ENCODE measurements at regions not wholly inside any gene's neighbourhood (a gene's known extent, or its start where the extent isn't known, plus 50 kb on each side); places are given as distances from the start of the nearest gene placed in this dataset.

GRCh38 chr7:26485367-26485934, 193.8 kb downstream of the SNX10 start:
- DNase-seq, result no peak
- H3K27ac Mint-ChIP-seq, result no peak overlapping the region
- H3K9me3 ChIP-seq (ENCODE audit: control insufficient read depth, low read length, poor library complexity, severe bottlenecking), result no peaks in the 10 kb centered on the region
- H3K4me1 Mint-ChIP-seq, result peaks cover under 1% of the 10 kb centered on the region
- no peak overlapping the region for H3K4me3 Mint-ChIP-seq
- ATAC-seq, result no peak
- no peaks in the 10 kb centered on the region for H3K36me3 Mint-ChIP-seq (ENCODE audit: low read depth)
- peaks cover 71% of the 10 kb centered on the region for H3K27me3 Mint-ChIP-seq

GRCh38 chr7:26486153-26486552, 194.5 kb downstream of the SNX10 start:
- Mint-ChIP-seq H3K27ac (no peak overlapping the region), H3K4me3 (no peak overlapping the region), H3K36me3 (ENCODE audit: low read depth) (no peaks in the 10 kb centered on the region), H3K4me1 (no peaks in the 10 kb centered on the region), H3K27me3 (peaks cover 70% of the 10 kb centered on the region)
- H3K9me3 ChIP-seq (ENCODE audit: control insufficient read depth, low read length, poor library complexity, severe bottlenecking), result no peaks in the 10 kb centered on the region
- no peak for DNase-seq
- ATAC-seq, result no peak

- no peak for DNase-seq
- H3K9me3 ChIP-seq (ENCODE audit: control insufficient read depth, low read length, poor library complexity, severe bottlenecking), result no peaks in the 10 kb centered on the region
- Mint-ChIP-seq H3K4me1 (peaks cover 2% of the 10 kb centered on the region), H3K4me3 (no peak overlapping the region), H3K36me3 (ENCODE audit: low read depth) (no peaks in the 10 kb centered on the region), H3K27ac (no peak overlapping the region), H3K27me3 (peaks cover 76% of the 10 kb centered on the region)
- ATAC-seq, result no peak
These were observed 196.3 kb downstream of the SNX10 start for GRCh38 chr7:26487780-26488515.

- no peak for ATAC-seq
- Mint-ChIP-seq H3K27me3 (peaks cover 72% of the 10 kb centered on the region), H3K4me1 (peaks cover 2% of the 10 kb centered on the region), H3K4me3 (no peak overlapping the region), H3K27ac (no peak overlapping the region), H3K36me3 (ENCODE audit: low read depth) (no peaks in the 10 kb centered on the region)
- DNase-seq, result no peak
- no peaks in the 10 kb centered on the region for H3K9me3 ChIP-seq (ENCODE audit: control insufficient read depth, low read length, poor library complexity, severe bottlenecking)
These were observed 197.7 kb downstream of the SNX10 start for GRCh38 chr7:26489391-26489790.

- Mint-ChIP-seq H3K27me3 (peaks cover 72% of the 10 kb centered on the region), H3K4me1 (peaks cover 2% of the 10 kb centered on the region), H3K27ac (no peak overlapping the region), H3K4me3 (no peak overlapping the region), H3K36me3 (ENCODE audit: low read depth) (no peaks in the 10 kb centered on the region)
- H3K9me3 ChIP-seq (ENCODE audit: control insufficient read depth, low read length, poor library complexity, severe bottlenecking), result no peaks in the 10 kb centered on the region
- ATAC-seq (no peak), DNase-seq (no peak)
These were observed 198.4 kb downstream of the SNX10 start for GRCh38 chr7:26489906-26490639.

DNA sequence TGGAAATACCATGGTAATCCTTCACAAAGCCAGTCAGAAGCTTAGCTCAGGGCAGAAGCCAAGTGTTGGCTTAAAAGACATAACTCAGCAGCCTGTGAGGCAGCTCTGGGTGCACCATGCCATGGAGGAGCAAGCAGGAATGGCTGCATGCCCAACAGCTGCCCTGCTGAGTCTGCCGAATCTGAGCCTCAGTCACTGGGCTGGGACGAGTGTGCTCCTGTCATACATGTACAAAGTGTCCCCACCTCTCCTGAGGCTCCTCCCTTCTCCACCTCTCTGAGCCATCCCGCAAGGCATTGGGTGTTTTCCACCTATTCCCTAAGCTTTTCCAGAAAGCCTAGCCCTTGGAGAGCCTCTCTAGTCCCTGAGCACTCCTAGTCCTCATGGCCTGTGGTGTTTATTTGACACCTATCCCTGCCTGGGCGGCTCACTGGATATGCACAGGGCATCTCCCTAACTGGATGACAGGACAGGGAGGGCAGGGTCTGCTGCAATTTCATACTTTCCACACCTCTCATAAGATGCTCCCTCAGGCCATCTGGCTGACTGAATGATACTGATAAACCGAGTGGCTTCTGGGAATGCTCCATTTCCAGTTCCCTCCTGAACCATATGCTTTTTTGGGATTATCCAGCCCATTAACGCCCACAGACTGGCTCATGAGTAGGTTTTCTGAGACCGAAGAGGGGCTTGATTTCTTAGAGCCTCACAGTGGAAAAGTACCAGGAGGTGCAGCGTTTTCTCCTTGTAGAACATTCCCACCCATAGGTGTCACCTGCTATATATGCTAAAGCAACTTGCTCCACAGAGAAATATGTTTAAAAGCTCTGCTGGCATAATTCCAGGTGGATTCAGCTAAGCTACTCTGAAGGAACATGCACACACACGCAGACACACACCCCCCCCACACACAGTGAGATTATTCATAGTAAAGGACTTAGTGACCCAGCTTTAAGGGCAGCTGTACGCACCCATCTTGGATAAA, 199.3 kb downstream of the SNX10 start:
- no peaks in the 10 kb centered on the region for H3K36me3 Mint-ChIP-seq (ENCODE audit: low read depth)
- no peak for DNase-seq
- peaks cover 2% of the 10 kb centered on the region for H3K4me1 Mint-ChIP-seq
- ATAC-seq, result no peak
- no peak overlapping the region for H3K4me3 Mint-ChIP-seq
- no peak overlapping the region for H3K27ac Mint-ChIP-seq
- H3K9me3 ChIP-seq (ENCODE audit: control insufficient read depth, low read length, poor library complexity, severe bottlenecking), result no peaks in the 10 kb centered on the region
- peaks cover 72% of the 10 kb centered on the region for H3K27me3 Mint-ChIP-seq

DNA sequence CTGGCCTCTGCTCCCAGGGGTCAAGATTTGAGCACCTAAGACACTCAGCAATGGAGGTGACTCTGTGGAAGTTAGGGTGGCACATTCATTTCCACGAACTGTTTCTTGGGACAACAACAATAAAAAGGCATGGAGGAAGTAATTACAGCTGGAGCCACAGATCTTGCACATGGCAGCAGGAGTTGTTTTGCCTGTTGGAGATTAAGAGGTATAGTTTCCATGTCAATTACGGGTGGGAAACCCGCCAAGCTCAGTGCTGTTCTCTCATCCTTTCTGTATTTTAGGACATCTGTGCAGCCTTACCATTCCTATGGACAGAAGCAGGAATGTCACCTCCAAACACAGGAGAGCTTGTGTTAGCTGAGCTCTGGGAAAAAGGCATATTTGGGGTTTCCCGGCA, 201.2 kb downstream of the SNX10 start:
- no peaks in the 10 kb centered on the region for H3K9me3 ChIP-seq (ENCODE audit: control insufficient read depth, low read length, poor library complexity, severe bottlenecking)
- Mint-ChIP-seq H3K4me1 (peaks cover 2% of the 10 kb centered on the region), H3K27me3 (peaks cover 65% of the 10 kb centered on the region), H3K4me3 (no peak overlapping the region), H3K27ac (no peak overlapping the region), H3K36me3 (ENCODE audit: low read depth) (no peaks in the 10 kb centered on the region)
- ATAC-seq (no peak), DNase-seq (no peak)

- Mint-ChIP-seq H3K4me1 (peaks cover 2% of the 10 kb centered on the region), H3K36me3 (ENCODE audit: low read depth) (no peaks in the 10 kb centered on the region), H3K4me3 (no peak overlapping the region), H3K27me3 (peaks cover 60% of the 10 kb centered on the region), H3K27ac (no peak overlapping the region)
- ATAC-seq, result no peak
- no peak for DNase-seq
- H3K9me3 ChIP-seq (ENCODE audit: control insufficient read depth, low read length, poor library complexity, severe bottlenecking), result no peaks in the 10 kb centered on the region
These were observed 202.2 kb downstream of the SNX10 start for GRCh38 chr7:26493737-26494428.

GRCh38 chr7:26495569-26495968, 203.9 kb downstream of the SNX10 start:
- H3K36me3 Mint-ChIP-seq (ENCODE audit: low read depth), result no peaks in the 10 kb centered on the region
- peaks cover 2% of the 10 kb centered on the region for H3K4me1 Mint-ChIP-seq
- no peak overlapping the region for H3K4me3 Mint-ChIP-seq
- ATAC-seq, result no peak
- H3K9me3 ChIP-seq (ENCODE audit: control insufficient read depth, low read length, poor library complexity, severe bottlenecking), result no peaks in the 10 kb centered on the region
- no peak for DNase-seq
- H3K27ac Mint-ChIP-seq, result no peak overlapping the region
- peaks cover 51% of the 10 kb centered on the region for H3K27me3 Mint-ChIP-seq

DNA sequence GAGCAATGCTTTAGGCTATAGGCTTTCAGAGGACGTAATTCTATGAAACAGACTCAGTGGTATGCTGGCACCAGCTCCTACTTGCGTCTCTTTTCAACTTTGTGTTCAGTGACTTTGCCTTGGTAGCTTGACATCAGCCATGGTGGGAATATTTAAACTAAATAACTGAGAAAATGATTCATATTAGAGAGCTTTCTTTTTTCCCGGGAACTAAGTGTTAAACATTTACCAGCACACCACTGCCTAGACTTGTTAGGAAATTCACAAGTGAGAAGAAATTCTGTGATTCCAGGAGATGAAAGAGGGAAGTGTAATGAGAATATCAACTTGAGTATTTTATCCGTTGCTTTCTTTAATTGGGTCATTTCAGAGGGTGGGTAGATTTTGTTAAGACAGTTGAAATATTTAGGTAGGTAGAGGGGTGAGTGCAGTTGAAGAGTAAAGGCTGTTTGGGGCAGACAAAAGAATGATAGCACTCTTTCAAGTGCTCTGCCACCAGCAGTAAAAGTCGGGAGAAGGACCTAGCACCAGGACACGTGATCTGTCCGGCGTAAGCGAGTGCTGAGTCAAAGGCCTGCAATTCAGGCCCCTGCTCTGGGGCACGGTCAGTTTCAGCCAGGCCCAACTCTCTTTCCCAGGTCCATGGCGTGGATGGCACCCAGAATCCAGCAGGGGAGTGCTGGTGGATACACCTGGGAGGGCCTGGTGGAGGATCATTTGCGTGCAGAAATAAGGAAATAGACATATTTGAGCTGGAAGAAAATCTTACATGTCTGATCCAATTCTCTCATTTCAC, 206.3 kb downstream of the SNX10 start:
- no peak overlapping the region for H3K27ac Mint-ChIP-seq
- DNase-seq (no peak), ATAC-seq (no peak)
- peaks cover 39% of the 10 kb centered on the region for H3K27me3 Mint-ChIP-seq
- no peaks in the 10 kb centered on the region for H3K9me3 ChIP-seq (ENCODE audit: control insufficient read depth, low read length, poor library complexity, severe bottlenecking)
- no peaks in the 10 kb centered on the region for H3K36me3 Mint-ChIP-seq (ENCODE audit: low read depth)
- no peak overlapping the region for H3K4me3 Mint-ChIP-seq
- H3K4me1 Mint-ChIP-seq, result peaks cover 2% of the 10 kb centered on the region

- ATAC-seq (no peak), DNase-seq (no peak)
These were observed 207.7 kb downstream of the SNX10 start for GRCh38 chr7:26499315-26499897.

More at GRCh38 chr7:26499315-26499897, 207.7 kb downstream of the SNX10 start:
- Mint-ChIP-seq H3K27me3 (peaks cover 46% of the 10 kb centered on the region), H3K27ac (no peak overlapping the region), H3K36me3 (ENCODE audit: low read depth) (no peaks in the 10 kb centered on the region), H3K4me1 (peaks cover 5% of the 10 kb centered on the region), H3K4me3 (no peak overlapping the region)
- H3K9me3 ChIP-seq (ENCODE audit: control insufficient read depth, low read length, poor library complexity, severe bottlenecking), result no peaks in the 10 kb centered on the region
